NCI-H2107 treated with DMSO at 0.1 percent for 48 hours (cell line): ENCODE measurements at regions not wholly inside any gene's neighbourhood (a gene's known extent, or its start where the extent isn't known, plus 50 kb on each side); places are given as distances from the start of the nearest gene placed in this dataset.
"Not testable (repeated sequence)": the region's sequence is repeated elsewhere in the genome, so short reads cannot be mapped to it uniquely, and the experiment has no call there.

Source experiments
- DNase-seq: peaks from one replicate; lab custom pipeline; 2025; ENCODE audit not compliant: unreplicated experiment; lab: John Stamatoyannopoulos, UW

DNA sequence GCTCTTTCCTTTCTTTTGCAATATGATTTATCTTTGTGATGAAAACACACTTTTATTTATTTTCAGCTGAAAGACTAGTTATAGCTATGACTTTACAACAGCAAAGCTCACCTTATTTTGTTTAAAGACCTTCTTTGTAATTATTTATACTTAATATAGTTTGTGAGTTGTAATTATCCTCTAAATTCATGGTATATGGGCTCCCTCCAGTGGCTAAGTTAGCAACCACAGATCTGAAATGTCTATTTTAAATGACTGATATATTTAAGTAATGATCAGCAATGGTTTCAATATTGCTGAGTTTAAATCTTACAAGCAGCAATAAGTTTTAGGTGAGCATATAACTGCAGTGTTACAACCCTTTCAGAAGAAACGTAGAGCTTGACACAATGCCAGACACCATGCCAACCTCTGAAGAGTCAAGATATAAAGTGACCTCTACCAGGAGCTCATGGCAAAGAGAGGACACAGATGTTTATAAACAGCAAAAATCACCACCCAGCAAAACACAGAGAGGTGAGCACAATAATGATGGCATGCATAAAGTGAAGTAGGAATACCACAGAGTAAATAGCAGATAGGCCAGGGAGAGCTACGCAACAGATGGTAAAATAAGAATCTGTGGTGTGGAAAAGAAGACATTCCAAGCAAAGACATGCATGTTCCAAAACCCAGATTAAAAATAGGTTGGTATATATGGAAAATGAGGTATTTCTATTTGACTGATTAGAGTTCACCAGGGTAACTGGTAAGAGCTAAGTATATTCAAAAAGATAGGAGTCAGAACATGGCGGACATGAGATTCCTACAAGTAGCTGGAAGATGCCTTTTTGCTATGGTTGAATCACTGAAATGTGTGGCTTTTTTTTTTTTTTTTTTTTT, 143.7 kb upstream of the ZNF385D start:
- no peak for DNase-seq

DNA sequence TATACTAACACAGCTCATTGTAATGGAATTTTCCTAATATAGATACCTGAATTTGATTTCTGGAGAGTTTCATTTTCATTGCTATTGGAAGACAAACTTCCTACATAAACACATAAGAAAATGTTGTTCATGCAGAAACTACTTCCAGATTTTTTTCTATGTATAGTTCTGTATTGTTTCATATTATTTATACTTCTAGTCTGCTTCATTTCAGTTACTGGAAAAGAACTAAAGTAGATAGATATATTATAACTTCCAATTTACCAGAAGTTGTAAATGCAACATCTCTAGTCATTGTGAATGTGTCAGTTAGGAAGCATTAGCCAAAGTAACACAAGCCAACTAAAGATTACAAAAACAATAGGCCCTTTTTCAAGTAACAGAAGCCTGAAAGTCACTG, 147.3 kb upstream of the ZNF385D start:
- no peak for DNase-seq

DNA sequence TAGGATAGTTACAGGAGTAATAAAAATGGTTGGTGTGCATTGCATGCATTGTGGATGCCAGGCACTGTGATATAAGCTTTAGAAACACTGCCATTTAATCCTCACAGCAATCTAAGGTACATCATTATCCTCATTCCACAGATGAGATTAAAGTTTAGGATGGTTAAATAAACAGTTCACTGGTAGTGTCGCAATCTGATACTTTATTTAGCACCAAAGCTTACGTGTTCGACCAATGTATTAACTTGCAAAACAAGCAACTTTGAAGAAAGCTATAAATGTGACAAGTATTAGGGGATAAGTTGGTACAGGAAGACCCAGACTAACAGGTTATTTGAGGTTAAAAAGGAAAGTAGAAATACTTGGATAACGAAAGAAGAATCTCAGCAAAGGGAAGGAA, 150.5 kb upstream of the ZNF385D start:
- no peak for DNase-seq

DNA sequence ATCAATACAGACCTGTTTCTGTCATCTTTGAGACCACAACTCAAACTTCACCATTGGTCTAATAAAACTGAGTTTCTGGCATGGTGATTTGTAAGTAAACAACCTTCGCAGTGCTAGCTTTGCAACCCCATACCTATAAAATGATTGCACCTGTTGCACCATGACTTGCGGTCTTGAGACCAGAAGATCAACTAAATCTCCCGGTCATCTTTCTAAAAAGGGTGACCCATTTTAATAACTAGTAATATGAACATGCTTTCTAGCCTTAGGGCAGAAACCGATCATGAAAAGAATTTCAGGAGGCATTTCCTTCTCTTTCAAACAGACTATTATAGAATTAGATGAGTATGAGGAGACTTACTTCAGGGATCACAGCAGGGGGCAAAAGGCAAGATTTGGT, 151.9 kb upstream of the ZNF385D start:
- DNase-seq = no peak

DNA sequence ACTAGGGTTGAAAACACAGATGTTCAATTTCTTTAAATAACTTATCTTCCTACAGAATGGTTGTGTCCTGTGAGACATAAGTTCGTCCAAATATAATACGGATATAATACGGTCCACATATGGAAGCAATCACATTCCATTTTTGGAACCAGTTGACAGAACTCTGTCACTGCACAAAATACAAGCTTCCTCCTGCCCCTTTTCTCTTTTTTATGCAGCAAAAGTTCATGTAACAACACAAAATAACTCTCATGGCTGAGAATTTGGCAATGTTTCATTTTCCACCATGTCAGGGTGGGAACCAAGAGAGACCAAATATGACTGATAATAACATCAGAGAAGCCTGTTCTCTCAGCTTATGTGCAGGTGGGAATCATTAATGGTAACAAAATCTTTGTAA, 158.1 kb upstream of the ZNF385D start:
- no peak for DNase-seq

DNA sequence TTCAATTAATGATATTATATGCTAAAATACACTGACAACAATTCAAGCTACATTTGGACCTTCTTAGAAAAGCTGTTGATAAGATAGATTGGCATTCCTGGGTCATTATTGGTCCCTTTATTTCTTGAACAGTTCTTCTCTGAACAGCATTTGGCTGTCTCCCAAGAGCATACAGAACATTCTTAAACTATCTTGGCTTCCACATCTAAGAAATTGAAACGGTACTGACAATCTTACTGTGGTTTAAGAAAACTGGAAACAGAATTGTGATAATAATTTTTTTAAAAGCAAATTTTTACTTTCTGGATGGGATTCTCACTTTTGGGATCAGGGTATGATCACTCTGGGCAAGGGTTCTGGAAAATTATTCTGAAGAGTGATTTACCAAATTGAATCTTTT, 161.7 kb upstream of the ZNF385D start:
- DNase-seq = no peak

DNA sequence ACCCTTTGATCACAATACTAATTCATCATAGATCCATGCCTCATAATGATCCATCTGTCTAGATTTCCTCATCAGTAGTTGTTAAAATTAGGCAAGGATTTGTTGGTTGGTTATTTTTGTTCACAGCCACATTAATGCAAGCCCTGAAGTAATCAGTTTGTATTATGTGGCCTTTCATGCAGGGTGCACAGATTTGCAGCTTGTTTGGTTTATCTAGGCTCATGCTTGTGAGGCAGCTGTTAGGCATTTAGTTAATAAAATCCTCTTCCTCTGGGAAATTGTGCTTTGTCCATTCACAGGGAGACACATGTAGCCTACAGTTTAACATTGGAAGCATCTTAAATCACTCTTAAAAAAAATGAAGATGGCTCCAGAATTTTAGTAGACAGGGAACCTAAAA, 162.8 kb upstream of the ZNF385D start:
- no peak for DNase-seq

DNA sequence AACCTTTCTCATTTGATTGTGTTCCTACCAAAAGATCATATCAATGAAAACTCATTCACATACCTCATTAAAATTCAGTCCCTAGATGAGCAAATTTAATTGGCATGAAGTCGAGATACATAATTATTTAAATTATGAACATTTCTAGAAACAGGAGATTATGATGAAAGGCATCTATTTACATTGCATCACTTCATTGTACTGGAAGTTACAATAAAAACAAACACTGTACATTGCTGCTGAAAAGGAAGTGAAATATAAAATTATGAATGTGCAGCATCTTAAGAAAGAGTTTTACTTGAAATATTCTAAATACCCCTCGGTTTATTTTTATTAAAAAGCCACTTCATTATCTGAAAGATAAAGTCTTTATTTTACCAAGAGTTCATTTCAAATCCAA, 163.4 kb upstream of the ZNF385D start:
- no peak for DNase-seq

DNA sequence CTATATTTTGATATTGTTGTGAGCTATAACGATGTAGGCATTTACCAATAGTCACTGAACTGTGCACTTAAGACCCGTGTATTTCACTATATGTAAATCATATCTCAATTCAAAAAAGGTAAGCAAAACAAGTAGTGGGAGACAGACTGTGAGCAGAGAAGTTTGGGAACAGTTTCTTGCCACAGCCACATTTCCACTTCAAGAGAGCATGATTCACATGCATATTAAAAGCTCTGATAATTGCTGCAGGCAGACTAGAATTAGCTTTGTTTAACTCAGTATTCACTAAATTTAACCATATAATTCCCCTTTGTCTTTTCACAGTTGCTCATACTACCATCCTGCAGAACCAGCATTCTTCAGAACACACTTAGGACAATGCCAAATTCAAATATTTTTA, 168.4 kb upstream of the ZNF385D start:
- no peak for DNase-seq

DNA sequence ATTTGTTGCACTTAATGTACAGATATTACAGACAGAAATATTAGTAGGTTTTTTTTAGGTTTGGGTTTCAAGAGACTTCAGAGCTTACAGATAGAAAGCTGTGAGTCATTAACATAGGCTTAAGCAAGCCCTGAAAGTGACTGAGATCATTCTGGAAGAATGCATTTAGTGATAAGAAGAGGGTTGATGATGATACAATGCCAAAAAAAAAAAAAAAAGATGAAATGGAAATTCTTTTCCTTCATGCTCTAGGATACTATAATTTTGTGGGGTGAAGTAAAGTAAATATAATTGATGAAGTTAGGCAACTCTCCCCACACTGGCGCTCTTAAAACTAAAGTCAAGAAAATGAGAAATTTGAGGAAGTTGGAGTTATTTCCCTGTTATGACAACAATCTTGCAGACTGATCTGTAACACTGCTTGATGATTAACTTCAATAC, 169.4 kb upstream of the ZNF385D start:
- no peak for DNase-seq

DNA sequence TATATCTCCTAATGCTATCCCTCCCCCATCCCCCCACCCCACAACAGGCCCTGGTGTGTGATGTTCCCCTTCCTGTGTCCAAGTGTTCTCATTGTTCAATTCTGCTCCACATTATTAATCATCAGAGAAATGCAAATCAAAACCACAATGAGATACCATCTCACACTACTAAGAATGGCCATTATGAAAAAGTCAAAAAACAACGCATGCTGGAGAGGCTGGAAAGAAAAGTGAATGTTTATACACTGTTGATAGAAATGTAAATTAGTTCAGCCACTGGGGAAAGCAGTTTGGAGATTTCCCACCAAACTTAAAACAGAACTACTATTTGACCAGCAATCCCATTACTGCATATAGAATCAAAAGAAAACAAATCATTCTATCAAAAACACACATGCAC, 172.1 kb upstream of the ZNF385D start:
- not testable (repeated sequence) for DNase-seq

DNA sequence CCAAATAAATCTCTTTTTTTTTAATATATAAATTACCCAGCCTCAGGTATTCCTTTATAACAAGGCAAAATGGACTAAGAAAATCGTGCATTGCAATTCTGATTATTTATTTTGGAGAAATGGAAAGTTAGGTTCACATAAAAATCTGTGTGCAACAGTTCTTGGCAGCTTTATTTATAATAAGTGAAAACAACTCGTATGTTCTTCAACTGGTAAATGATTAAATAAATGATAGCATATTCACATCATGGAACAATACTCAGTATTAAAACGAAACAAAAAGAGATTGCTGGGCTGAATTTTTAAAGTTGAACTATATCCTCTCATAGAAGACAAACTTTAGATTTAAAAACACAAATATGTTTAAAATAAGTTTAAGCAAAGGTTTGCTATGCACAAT, 176.3 kb upstream of the ZNF385D start:
- no peak for DNase-seq

DNA sequence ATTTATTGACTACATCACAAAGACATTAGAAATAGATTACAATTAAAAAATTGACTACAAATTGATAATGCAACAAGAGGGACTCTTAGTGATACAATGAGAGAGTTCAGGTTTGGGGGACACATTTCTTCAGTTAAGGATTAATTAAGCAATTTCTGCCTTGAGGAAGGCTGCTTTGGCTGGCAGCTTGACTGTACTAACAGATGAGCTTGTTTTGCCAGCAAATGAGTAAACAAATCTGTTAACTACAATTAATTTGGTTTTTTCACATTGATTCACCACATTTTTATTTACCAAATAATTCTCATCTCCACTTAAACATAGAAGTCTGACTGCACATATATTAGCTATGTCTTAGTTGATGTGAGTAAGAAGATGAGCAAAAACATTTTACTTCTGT, 183.6 kb upstream of the ZNF385D start:
- no peak for DNase-seq

DNA sequence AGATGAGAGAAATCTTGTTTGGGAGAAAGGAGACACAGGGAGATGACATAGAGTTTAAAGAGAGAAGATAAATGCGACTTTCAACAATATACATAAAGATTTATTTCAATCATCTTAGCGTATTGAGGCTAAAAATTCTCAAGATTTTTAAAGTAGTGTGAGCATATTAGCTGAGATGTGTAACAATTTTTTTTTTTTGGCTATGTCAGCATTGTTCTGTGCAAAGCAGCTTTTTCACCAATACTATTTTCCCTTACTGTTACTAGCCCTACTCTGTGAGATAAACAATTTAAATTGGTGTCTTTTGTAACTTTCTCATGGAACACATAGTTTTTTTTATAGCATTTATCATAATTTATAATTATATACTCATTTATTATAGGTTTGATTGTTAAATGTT, 185.2 kb upstream of the ZNF385D start:
- no peak for DNase-seq

DNA sequence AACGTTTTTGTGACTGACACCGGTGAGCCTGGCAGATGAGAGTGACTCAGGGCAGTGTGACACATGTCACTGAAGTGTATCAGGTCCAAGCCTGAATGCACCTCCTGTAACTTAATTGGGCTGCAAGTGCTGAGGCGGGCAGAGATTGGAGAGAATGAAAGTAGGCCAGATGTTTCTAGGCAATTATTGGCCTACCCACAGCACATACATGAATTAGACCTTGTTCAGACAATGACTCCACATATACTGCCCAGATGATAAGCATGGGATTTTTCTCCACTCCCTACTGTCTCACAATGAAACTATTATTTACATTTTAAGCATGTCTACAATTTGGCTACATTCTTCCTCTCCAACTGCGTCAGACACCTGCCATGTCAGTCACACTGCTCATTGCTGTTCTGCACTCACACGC, 187.3 kb upstream of the ZNF385D start:
- DNase-seq = no peak

DNA sequence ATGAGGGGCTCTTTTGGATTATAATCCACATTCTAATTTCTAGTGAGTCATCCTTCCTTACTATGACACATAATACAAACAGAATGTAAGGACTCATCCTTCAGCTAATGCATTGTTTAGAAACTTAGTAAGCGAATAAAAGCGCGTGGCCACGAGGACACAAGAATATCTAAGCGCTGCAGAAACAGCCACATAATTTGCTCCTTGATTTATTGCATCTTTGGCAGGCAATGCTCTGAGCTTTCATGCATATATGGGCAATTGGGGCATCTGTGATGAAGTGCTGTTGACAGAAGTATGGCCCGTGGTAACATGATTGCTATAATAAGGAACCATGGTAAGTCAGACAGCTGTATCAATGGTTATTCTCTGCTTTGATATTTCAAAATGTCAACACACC, 191.3 kb upstream of the ZNF385D start:
- no peak for DNase-seq

DNA sequence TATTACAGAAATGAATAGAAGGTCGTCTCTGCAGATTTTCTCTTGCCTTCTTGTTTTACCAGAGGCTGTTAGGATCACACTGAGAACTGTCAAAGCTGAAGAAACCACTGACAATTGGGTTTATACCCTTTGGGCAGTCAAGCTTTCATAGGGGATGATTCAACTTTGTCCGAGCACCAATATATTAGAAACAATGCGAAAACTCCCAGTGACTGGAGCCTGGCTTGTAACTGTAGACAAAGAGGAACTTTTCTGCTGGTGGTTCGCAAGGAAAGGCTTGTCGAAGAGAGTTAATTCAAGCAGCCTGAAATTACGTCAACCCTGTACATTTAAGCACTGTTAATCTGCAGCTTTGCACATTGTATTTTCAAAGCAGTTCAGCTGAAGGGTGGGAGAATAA, 193.2 kb upstream of the ZNF385D start:
- no peak for DNase-seq

DNA sequence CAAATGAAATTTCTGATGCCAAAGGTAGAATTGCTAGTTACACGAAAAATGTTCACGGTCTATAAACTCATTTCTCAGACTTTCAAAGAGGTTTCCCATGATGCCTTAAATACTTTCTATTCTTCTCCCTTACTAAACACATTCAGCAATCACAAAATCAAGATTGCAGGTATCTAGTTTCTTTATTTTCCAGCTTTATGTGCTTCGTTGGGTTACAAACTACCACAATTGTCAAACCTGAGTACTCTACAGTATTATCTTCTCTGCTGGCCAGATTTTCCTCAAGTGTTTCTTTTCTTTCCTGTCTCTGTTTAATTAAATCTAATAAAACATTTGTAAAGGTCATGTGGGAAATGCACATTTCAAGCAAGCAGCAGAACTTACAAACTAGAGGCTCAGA, 201.8 kb upstream of the ZNF385D start:
- no peak for DNase-seq

DNA sequence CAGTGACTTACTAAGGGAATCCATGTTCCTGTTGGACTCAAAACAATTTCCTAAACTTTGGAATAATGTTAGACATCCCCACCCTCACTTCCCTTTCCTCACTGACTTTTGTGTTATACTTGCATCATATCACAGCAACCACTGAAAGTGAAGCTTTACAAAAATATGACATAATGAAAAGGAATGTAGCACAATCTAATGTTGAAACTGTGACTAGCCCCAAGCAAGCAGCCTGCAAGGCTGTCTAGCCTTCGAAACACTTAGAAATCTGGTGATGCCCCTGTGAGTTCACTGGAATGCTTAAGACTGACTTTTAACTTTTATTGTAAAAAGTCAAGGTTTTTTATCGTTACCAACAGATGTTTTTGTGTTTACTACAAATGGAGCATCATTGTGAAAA, 203.7 kb upstream of the ZNF385D start:
- no peak for DNase-seq

DNA sequence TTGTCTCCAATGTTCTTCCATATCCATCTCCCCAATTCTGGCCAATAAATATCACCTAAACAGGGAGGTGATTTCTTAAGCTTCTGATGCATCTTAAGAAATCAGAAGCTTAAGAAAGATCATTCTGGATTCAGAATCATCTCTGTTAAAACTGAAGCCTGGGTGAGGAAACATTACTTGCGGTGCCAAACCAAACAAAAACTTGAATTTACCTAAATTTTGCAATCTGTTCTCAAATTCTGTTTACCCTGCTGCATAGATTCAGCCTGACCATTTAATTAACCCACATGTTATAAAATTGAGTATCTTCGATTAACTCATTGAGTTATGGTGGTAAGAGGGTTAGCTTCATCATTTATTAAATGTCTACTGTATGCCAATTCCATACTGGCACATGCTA, 204.4 kb upstream of the ZNF385D start:
- no peak for DNase-seq

DNA sequence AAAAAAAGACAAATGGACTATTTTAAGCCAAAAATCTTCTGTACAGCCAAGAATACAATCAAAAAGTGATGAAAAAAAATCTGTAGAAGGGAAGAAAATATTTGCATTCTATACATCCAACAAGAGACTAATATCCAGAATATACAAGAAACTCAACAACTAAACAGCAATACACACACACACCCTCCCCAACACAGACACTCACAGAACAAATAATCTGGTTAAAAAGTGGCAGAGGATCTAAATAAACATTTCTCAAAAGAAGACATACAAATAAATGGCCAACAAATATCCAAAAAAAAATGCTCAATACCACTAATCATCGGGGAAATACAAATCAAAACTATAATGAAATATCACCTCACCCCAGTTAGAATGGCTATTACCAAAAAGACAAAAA, 209.0 kb upstream of the ZNF385D start:
- DNase-seq = no peak

DNA sequence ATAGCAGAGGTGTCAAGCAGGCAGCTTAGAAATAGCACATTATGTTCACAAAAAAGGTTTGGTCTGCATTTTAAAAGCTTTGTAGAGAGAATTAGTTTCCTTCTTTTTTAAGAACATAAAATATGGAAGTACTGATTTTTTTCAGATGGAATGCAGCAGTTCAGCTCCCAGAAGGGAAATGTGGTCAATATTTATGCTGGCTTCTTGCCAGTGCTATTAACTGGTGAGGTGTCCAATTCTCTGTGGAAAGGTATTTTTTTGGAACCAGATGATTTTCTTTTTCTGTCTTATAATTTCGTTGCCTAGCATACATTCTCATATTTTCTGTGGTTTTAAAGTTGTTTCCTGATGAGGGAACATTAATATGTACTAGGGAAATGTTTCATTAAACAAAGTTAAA, 211.4 kb upstream of the ZNF385D start:
- no peak for DNase-seq

DNA sequence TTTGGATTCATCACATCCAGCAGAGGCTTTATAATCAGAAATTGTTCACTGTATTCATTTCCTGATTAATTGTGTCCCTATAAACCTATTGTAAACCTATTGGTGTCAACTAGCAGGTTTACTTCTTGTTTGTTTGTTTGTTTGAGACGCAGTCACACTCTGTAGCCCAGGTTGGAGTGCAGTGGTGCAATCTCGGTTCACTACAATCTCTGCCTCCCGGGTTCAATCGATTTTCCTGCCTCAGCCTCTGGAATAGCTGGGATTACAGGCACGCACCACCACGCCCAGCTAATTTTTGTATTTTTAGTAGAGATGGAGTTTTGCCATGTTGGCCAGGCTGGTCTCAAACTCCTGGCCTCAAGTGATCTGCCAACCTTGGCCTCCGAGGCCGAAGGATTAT, 215.4 kb upstream of the ZNF385D start:
- DNase-seq = not testable (repeated sequence)
